MV-4-11 (cell line): ENCODE measurements at regions not wholly inside any gene's neighbourhood (a gene's known extent, or its start where the extent isn't known, plus 50 kb on each side); places are given as distances from the start of the nearest gene placed in this dataset.

Source experiments
- DNase-seq: peaks from one replicate; lab custom pipeline; 2025; lab: John Stamatoyannopoulos, UW

DNA sequence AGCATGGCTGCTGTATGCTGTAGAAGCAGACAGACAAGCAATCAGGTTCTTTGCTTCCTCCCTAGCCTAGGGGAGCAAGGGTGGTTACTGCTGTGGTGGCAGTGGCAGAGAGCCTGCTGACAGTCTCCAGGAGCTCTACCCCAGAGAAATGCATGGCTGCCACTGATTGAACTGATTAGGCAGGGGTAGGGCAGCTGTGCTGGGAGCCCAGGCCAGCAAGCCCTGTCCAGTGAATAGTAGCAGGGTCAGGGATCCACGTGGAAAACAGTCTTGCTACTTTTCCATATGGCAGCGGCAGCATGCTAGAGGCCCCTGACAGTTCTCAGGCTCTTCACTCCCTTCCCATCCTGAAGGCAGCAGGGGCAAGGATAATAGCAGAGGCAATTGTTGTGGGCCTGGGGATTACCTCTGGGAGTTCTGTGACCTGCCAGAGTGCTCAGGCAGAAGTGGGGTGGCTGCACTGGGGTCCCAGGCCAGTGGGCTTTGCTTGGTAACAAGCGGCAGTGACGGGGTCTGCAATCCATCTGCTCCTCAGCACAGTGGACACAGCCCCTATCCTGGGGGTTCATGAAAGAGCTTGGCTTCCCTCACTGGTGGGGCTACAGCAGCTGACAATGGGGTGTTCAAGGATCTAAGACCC, 558.8 kb upstream of the GHITM start:
- DNase-seq, result no peak

DNA sequence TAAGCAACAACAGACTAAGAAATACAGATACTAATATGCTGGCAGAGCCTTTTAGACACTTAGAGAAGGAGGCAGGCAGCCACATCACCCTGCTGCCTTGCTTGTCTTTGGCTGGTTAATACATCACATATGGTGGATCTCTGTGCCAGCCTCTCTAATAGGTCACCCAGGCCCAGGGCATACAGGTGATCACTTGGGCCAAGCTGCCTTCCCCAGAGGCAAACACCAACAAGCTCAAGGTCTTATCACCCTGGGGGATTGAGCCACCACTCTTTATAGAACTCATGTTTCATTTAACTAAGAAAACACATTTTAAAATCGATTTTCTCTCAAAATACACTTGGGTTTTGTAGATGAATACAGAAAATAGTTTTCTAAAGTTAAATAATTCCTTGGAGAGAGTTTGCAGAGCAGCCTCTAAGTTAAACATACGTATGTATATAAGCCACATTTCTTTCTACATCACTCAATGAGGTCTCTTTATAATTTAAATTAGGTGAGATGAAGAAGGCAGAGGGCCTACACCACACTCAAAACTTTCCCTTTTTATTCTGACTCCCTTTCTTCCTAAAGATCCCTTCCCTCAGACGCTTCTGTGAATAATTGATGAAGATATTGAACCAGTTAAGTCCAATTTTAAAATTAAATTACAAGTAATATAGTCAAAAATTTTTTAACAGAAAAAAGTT, 556.8 kb upstream of the GHITM start:
- no peak for DNase-seq

- DNase-seq, result no peak
These were observed 553.6 kb upstream of the GHITM start for GRCh38 chr10:83585686-83586085.

GRCh38 chr10:83592337-83592935, 546.9 kb upstream of the GHITM start:
- DNase-seq, result no peak

DNA sequence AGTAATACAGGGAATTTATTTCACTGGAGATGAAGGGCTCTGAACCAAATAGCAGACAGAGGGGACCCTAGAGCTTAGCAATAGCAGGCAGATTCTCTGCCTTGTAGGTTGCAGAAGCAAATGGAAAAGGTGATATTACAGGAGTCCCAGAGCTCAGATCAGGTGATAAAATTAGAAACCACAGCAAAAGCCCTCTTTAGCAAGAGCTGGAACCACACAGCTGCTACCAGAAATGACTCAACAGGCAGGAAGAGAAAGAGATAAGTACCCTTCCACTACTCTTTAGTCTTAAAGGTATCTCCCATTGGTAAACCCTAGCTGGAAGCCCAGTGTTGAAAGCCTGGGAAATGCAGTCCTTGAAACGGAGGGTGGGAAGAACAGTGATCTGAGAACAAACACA, 535.6 kb upstream of the GHITM start:
- no peak for DNase-seq

- no peak for DNase-seq
These were observed 533.3 kb upstream of the GHITM start for GRCh38 chr10:83605783-83606630.

GRCh38 chr10:83607959-83608745, 531.2 kb upstream of the GHITM start:
- no peak for DNase-seq

DNA sequence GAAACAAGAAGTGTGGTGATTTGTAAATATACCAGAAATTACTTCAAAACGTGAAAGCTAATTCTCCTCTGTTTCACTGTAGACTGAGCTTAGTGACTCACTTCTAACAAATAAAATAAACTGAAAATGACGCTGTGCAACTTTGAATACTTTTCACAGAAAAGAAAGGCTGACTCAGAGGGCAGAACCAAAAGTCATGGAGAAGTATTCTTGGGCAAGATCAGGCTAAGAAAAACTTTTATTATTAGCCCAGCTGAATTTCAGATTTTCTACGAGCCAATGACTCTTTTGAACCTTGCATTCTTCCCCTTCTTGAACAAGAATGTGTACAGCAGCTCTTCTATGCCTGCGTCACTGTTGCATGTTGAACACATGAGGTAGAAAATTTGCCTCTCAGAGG, 527.3 kb upstream of the GHITM start:
- no peak for DNase-seq

- no peak for DNase-seq
These were observed 526.6 kb upstream of the GHITM start for GRCh38 chr10:83612746-83613145.

- DNase-seq, result no peak
These were observed 522.1 kb upstream of the GHITM start for GRCh38 chr10:83617172-83617571.

DNA sequence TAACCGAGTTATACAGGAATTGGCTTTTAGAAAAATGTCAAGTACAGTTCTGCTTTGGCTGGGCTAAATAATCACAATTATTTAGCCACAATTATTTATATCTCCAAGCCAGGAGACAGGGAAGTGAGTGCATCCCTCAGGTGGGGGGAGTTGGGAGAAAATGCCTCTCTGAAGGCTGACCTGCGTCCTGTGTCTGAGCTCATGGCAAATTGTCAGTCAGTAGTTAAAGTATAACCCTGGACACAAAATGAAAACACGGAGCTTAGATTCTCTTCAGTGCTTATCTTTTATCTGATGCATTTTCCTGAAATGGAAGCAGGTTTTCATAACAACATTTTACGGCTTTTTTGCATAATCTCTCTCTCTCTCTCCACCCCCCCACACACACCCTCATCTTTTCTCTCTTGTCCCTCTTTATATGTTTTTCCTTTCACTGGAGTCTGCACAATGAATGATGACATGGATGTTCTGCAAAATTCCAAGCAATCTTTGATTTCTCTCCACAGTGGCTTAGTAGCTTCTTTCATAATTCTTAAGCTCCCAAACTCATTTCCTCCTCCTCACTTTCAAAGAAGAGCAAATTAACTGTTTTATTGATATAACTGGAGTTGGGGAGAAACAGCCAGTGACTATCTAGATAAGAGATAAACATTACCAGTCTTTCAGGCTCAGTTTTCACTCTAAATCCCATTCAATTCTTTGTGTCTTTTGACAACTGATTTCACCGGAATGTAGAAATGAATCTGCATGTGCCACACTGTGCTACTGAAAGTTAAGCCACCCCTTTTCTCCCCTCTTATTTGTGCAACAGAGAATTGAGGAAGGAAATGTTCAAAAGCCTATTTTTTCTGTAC, 521.4 kb upstream of the GHITM start:
- DNase-seq, result no peak

DNA sequence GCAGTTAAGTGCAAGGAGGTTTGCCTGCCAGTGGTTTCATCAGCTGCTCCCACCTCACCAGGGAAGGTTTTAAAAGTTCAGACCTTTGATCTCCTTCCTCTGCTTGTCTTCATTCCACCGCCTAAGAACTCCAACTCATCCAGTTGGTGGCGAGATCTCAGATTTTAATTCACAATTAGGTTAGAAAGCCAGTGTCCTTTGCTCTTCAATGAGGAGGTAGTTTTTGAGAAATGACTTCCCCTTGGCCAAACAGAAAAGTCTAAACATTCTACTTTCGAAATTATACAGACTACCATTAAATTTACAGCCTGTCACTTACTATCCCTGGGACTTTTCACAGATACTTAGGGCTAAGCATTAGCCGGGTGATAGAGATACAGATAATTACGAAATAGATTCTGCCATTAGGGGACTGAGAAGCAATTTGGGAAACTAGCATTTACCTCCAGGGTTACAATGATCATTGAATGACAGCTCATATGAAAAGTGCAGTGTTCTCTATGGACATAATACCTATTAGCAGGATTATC, 513.4 kb upstream of the GHITM start:
- no peak for DNase-seq

- no peak for DNase-seq
These were observed 506.6 kb upstream of the GHITM start for GRCh38 chr10:83632701-83633100.

GRCh38 chr10:83633547-83633946, 505.8 kb upstream of the GHITM start:
- no peak for DNase-seq

- no peak for DNase-seq
These were observed 502.5 kb upstream of the GHITM start for GRCh38 chr10:83636826-83637225.

- no peak for DNase-seq
These were observed 491.8 kb upstream of the GHITM start for GRCh38 chr10:83647526-83647925.

DNA sequence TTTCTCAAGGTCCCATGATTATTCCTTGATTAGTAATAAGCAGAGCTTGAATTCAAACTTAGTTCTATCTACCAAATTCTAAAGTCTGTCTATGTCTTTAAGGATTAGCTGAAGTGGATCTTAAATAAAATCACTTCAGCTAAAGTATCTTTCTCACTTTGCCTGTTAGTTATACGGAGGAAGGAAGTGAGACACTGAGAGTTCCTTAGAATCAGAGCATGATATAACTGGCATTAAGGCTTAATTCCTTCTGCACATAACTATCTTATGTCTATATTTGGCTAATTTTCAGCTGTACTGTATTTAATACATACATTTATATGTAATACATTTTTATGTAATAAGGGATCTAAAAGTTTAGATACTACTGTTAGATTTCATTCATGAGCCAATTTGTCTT, 491.1 kb upstream of the GHITM start:
- DNase-seq, result no peak

- no peak for DNase-seq
These were observed 489.8 kb upstream of the GHITM start for GRCh38 chr10:83649471-83649870.

DNA sequence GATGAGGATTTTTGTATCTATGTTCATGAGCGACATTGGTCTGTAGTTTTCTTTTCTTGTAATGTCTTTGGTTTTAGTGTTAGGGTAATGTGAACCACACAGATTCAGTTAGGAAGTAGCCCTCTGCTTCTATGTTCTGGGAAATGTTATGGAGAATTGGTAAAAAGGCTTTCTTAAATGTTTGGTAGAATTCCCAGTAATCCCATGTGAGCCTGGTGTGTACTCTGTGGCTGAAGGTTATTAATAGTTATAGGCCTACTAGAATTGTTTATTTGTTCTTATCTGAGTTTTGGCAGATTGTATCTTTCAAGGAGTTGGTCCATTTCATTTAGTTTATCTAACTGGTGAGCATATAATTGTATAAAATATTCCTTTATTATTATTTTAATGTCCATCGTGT, 484.6 kb upstream of the GHITM start:
- DNase-seq, result no peak

DNA sequence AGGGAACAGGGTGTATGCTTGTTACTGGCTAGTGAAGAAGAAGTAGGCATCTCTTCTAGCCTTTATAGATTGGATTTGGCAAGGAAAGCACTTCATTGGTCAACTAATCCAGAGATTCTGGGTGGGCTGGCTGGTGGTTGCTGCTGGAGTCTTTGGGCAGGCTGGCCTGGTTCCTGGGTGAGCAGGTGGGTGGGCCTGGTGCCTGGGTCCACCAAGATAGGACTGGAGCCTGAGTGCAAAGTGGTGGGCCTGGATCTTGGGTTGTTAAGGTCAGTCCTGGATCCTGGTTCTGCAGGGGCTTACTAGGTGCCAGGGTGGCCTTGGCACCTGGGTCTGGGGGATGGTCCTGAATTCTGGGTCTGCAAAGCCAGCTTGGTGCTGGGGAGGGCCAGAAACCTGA, 482.4 kb upstream of the GHITM start:
- DNase-seq, result no peak

DNA sequence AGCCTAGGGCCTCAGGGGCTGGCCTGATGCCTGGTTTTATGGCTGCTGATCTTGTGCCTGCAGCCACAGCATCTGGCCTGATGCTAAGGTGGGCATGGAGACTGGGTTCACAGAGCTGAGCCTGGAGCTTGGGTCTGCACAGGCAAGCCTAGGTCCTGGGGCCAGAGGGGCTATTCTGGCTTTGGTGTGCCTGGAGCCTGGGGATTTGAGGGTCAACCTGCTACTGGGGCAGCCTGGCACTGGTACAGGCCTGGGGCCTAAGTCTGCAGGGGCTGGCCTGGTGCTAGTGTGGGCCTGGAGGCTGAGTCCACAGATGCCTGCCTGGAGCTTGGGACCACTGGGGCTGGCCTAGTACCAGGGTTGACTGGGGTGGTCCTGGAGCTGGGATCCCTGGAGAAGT, 481.8 kb upstream of the GHITM start:
- DNase-seq, result no peak
